ENCODE measurements at regions not wholly inside any gene's neighbourhood (a gene's known extent, or its start where the extent isn't known, plus 50 kb on each side); places are given as distances from the start of the nearest gene placed in this dataset.

DNA sequence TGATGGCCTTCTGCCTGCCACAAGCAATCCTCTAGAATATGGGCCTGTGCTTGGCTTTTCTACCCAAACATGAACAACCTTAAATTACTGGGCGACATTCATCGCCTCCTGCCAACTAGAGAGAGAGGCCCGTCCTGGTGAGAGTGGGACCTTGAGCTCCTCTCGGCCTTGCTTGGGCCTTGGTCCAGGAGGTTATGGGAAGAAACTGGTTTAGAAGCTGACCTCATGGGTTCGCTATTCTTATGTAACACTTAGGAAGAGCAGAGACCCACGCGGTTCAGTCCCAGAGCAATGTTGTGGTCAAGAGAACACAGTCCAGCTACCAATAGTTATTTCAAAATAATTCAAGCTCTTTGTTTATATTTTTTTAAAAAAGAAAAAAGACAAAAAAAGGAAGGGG, 176.3 kb upstream of the ZNF32 start:
- Histone ChIP-seq H3K36me3 (ENCODE audit: control insufficient read depth in 2 of 2, extremely low read depth in 1 of 2, insufficient read depth in 2 of 2, low read length in 2 of 2) (no peaks in the 10 kb centered on the region), H3K4me1 (ENCODE audit: control insufficient read depth, extremely low read depth, insufficient read depth, low read length) (no peaks in the 10 kb centered on the region), H4K20me1 (ENCODE audit: control insufficient read depth, extremely low read depth, insufficient read depth, low read length) (no peaks in the 10 kb centered on the region), H3K79me2 (ENCODE audit: control insufficient read depth, insufficient read depth, low read length) (no peaks in the 10 kb centered on the region), H3K9me1 (ENCODE audit: control insufficient read depth, extremely low read depth, insufficient read depth, low read length) (no peaks in the 10 kb centered on the region), H3K27me3 (ENCODE audit: control insufficient read depth, extremely low read depth, insufficient read depth, low read length) (no peaks in the 10 kb centered on the region), H3K4me3 (ENCODE audit: control insufficient read depth in 2 of 3, extremely low read depth in 1 of 3, insufficient read depth in 2 of 3, low read depth in 1 of 3, low read length in 3 of 3) (no peak overlapping the region), H3K9ac (ENCODE audit: control insufficient read depth, extremely low read depth, insufficient read depth, low read length) (no peak overlapping the region), H3K9me3 (ENCODE audit: control insufficient read depth, low read depth, low read length) (no peaks in the 10 kb centered on the region), H3K27ac (ENCODE audit: control insufficient read depth, insufficient read depth, low read length) (no peak overlapping the region), H3K4me2 (ENCODE audit: control insufficient read depth, extremely low read depth, insufficient read depth, low read depth, low read length) (no peak overlapping the region), H2AFZ (ENCODE audit: control insufficient read depth, low read length) (no peak overlapping the region)
- FAIRE-seq = no peak
- DNase-seq (ENCODE audit: low read depth, low spot score) = no peak
- dilution Hi-C loops (cut with MboI; ENCODE audit: extremely low pct_ligation_motif_present, low sequenced_read_pairs) = no loop called here
- TF ChIP-seq, protein P1, sequence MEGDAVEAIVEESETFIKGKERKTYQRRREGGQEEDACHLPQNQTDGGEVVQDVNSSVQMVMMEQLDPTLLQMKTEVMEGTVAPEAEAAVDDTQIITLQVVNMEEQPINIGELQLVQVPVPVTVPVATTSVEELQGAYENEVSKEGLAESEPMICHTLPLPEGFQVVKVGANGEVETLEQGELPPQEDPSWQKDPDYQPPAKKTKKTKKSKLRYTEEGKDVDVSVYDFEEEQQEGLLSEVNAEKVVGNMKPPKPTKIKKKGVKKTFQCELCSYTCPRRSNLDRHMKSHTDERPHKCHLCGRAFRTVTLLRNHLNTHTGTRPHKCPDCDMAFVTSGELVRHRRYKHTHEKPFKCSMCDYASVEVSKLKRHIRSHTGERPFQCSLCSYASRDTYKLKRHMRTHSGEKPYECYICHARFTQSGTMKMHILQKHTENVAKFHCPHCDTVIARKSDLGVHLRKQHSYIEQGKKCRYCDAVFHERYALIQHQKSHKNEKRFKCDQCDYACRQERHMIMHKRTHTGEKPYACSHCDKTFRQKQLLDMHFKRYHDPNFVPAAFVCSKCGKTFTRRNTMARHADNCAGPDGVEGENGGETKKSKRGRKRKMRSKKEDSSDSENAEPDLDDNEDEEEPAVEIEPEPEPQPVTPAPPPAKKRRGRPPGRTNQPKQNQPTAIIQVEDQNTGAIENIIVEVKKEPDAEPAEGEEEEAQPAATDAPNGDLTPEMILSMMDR (optimal IDR thresholded peaks at IDR 0.05 in 1 of 3, IDR thresholded peaks at IDR 0.05 in 1 of 3, conservative IDR thresholded peaks at IDR 0.05 in 1 of 3; ENCODE audit: extremely low read depth in 1 of 3, insufficient read depth in 2 of 3, low read length in 3 of 3) = no peak
- no peak for TF ChIP-seq EZH2 (IDR thresholded peaks at IDR 0.05; ENCODE audit: low read length)

DNA sequence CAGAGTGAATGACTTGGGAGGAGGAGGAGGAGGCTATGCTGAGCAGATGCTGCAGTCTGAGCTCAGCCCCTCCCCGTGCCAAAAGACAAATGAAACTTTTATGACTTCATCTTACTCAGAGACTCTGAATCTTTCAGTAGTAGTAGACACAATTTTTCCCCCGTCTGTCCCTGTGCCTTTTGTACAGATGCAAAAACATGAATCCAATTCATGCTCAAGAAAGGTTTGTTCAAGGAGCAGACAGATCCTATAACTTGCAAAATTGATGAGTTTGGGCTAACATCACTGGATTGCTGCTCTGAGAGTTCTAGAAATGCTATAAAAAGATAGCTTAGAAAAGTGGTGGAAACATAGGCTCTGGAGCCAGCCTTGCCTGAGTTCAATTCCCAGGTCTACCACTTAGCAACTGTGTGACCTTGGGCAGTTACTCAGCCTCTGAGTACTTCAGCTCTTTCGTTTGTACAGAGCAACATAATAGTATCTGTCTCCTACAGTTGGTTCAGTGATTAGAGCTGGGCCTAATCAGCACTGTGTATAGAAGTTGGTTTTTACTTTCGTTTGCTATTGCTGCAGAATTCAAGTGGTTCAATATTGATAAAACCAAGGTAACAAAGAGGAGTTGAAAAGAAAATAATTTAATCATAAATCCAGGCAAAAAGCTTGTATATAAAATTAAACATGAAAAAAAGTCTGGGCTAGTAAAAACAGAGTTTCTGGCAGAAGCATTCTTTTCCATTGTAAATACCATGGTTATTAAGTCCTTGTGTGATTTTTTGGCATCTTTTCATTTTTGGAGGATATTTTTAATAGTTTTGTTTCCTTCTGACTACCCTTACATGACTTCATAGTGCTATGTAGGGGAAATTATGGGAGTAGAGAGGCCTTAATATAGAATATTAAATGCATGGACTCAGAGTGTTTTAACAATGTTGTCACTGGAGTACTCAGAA, 174.2 kb upstream of the ZNF32 start:
- Histone ChIP-seq H3K9me1 (ENCODE audit: control insufficient read depth, extremely low read depth, insufficient read depth, low read length) (no peaks in the 10 kb centered on the region), H3K27me3 (ENCODE audit: control insufficient read depth, extremely low read depth, insufficient read depth, low read length) (no peaks in the 10 kb centered on the region), H3K79me2 (ENCODE audit: control insufficient read depth, insufficient read depth, low read length) (no peaks in the 10 kb centered on the region), H3K36me3 (ENCODE audit: control insufficient read depth in 2 of 2, extremely low read depth in 1 of 2, insufficient read depth in 2 of 2, low read length in 2 of 2) (no peaks in the 10 kb centered on the region), H2AFZ (ENCODE audit: control insufficient read depth, low read length) (no peak overlapping the region), H3K9me3 (ENCODE audit: control insufficient read depth, low read depth, low read length) (no peaks in the 10 kb centered on the region), H3K4me2 (ENCODE audit: control insufficient read depth, extremely low read depth, insufficient read depth, low read depth, low read length) (no peak overlapping the region), H3K4me3 (ENCODE audit: control insufficient read depth in 2 of 3, extremely low read depth in 1 of 3, insufficient read depth in 2 of 3, low read depth in 1 of 3, low read length in 3 of 3) (no peak overlapping the region), H3K27ac (ENCODE audit: control insufficient read depth, insufficient read depth, low read length) (no peak overlapping the region), H3K4me1 (ENCODE audit: control insufficient read depth, extremely low read depth, insufficient read depth, low read length) (no peaks in the 10 kb centered on the region), H3K9ac (ENCODE audit: control insufficient read depth, extremely low read depth, insufficient read depth, low read length) (no peak overlapping the region), H4K20me1 (ENCODE audit: control insufficient read depth, extremely low read depth, insufficient read depth, low read length) (no peaks in the 10 kb centered on the region)
- no peak for FAIRE-seq
- dilution Hi-C loops (cut with MboI; ENCODE audit: extremely low pct_ligation_motif_present, low sequenced_read_pairs) = no loop called here
- TF ChIP-seq, protein P1 (optimal IDR thresholded peaks at IDR 0.05 in 1 of 3, IDR thresholded peaks at IDR 0.05 in 1 of 3, conservative IDR thresholded peaks at IDR 0.05 in 1 of 3; ENCODE audit: extremely low read depth in 1 of 3, insufficient read depth in 2 of 3, low read length in 3 of 3) = no peak
- no peak for DNase-seq (ENCODE audit: low read depth, low spot score)
